ENCODE measurements at regions not wholly inside any gene's neighbourhood (a gene's known extent, or its start where the extent isn't known, plus 50 kb on each side); places are given as distances from the start of the nearest gene placed in this dataset.
"Not testable (repeated sequence)": the region's sequence is repeated elsewhere in the genome, so short reads cannot be mapped to it uniquely, and the experiment has no call there.

DNA sequence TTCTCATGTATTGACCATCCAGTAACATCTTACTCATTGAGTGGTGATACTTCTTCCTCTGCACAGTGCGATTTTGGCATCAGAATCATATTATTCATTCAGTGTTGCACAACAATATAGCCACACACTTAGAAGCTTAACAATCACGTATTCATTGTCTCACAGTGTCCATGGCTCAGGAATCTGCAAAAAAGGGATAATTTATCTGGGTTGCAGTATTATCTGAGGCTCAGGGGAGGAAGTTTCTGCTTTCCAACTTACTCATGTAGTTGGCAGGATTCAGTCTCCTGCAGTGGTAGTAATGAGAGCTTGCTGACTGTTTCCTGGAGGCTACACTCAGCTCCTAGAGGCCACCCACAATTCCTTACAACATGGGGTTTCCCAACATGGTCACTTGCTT lies 803.6 kb downstream of the SORCS1 start:
- TF ChIP-seq, protein P1, sequence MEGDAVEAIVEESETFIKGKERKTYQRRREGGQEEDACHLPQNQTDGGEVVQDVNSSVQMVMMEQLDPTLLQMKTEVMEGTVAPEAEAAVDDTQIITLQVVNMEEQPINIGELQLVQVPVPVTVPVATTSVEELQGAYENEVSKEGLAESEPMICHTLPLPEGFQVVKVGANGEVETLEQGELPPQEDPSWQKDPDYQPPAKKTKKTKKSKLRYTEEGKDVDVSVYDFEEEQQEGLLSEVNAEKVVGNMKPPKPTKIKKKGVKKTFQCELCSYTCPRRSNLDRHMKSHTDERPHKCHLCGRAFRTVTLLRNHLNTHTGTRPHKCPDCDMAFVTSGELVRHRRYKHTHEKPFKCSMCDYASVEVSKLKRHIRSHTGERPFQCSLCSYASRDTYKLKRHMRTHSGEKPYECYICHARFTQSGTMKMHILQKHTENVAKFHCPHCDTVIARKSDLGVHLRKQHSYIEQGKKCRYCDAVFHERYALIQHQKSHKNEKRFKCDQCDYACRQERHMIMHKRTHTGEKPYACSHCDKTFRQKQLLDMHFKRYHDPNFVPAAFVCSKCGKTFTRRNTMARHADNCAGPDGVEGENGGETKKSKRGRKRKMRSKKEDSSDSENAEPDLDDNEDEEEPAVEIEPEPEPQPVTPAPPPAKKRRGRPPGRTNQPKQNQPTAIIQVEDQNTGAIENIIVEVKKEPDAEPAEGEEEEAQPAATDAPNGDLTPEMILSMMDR (IDR thresholded peaks at IDR 0.05; ENCODE audit: extremely low read depth, missing control alignments) = no peak
- no peak for DNase-seq (ENCODE audit: low spot score)

DNA sequence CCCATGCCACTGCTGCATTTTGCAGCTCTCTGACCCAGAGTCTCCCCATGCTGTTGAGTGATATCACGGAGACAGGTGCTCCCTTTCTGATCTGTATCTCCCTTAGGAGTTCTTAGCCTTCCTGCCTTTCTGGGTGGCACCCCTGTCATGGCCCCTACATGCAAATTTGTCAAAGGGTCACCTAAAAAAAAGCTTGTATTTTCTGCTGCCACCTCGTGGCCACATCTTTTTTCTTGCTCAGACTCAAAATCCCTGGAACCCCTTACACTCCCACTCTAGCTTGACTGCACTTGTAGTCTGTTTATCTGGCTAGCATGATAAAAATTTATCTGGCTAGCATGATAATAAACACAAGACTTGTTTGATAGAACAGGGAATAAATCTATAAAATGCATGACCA lies 809.1 kb downstream of the SORCS1 start:
- DNase-seq (ENCODE audit: low spot score) = no peak
- TF ChIP-seq, protein P1 (IDR thresholded peaks at IDR 0.05; ENCODE audit: extremely low read depth, missing control alignments) = no peak

DNA sequence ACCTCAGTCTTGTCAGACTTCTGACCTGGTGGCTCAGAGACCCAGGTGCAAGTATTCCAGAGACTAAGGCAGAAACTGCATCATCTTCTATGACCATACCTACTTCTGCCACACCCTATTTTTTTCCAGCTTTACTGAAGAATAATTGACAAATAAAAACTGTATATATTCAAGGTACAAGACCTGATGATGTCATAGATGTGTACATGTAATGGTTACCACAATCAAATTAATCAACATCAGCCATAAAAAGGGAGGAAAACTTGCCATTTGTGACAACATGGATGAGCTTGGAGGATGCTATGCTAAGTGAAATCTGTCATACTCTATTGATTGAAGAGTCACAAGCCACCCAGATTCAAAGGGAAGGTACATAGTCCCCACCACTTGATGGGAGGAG lies 815.6 kb downstream of the SORCS1 start:
- DNase-seq (ENCODE audit: low spot score) = no peak
- TF ChIP-seq, protein P1 (IDR thresholded peaks at IDR 0.05; ENCODE audit: extremely low read depth, missing control alignments) = no peak

DNA sequence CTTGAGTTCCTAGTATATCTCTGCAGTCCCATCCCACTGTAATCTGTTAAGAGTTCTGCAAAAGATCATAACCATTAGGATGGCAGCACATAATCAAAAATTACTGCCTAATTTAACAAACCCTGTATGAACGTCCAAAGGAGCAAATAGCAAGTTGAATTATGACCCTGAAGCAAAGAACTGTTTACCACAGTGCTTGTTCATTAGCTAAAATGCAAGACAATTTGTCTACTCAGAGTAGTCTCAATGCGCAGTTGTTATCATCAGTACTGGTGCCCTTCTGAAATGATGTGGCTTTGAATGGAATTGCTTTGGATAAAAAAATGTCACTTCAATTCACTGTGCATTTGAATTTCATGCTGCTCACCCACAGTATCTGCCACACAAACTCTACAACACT lies 817.0 kb downstream of the SORCS1 start:
- no peak for DNase-seq (ENCODE audit: low spot score)

DNA sequence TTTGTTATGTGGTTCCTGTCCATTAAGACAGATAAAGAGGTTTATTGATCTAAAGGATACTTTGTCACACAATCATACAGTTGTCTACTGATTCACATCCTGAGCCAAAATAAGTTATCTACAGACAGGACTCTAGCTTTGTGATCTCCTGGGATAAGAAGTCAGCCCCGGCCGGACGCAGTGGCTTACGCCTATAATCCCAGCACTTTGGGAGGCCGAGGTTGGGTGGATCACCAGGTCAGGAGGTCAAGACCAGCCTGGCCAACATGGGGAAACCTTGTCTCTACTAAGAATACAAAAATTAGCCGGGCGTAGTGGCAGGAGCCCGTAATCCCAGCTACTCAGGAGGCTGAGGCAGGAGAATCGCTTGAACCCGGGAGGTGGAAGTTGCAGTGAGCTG lies 821.0 kb downstream of the SORCS1 start:
- not testable (repeated sequence) for DNase-seq (ENCODE audit: low spot score)

More for the DNA sequence above, 817.0 kb downstream of the SORCS1 start:
- TF ChIP-seq, protein P1 (IDR thresholded peaks at IDR 0.05; ENCODE audit: extremely low read depth, missing control alignments) = no peak

DNA sequence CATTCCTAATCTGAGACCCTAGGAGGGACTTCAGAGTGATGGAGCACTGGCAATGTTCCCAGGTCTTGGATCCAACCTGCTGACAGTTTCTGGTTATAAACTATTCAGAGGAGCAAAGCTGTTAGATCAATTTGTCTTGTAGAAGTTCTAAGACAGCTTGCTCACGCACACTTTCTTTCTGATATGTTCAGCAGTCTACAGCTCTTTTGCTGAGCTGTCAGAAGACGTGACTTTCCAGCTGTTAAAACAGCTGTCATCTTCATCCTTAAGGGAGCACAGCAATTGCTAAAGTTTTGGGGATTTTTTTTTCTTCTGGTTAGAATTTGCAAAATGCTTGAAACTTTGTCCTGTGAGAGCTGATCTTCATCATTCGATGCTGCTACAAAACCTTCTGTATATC lies 823.1 kb downstream of the SORCS1 start:
- TF ChIP-seq, protein P1 (IDR thresholded peaks at IDR 0.05; ENCODE audit: extremely low read depth, missing control alignments) = no peak

DNA sequence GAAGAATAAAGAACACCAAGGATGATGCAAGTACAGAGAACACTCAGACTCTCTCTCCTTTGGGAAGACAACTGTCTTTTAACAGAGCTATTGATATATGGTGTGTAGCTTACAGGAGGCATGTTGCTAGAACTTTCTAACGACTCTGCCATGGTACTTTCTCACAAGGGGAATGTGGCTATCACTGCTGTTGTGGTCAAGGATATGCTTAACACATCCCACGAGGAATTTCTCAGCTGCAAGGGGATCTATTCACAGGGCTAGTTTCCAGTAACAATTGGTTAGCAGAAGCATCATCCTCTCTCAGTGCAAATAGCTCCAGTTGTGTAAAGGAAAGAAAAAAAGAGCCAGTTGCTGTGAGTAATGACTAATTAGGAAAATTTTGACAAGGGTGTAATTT lies 826.0 kb downstream of the SORCS1 start:
- TF ChIP-seq, protein P1 (IDR thresholded peaks at IDR 0.05; ENCODE audit: extremely low read depth, missing control alignments) = no peak
- no peak for DNase-seq (ENCODE audit: low spot score)

More for the DNA sequence above, 823.1 kb downstream of the SORCS1 start:
- DNase-seq (ENCODE audit: low spot score) = no peak

DNA sequence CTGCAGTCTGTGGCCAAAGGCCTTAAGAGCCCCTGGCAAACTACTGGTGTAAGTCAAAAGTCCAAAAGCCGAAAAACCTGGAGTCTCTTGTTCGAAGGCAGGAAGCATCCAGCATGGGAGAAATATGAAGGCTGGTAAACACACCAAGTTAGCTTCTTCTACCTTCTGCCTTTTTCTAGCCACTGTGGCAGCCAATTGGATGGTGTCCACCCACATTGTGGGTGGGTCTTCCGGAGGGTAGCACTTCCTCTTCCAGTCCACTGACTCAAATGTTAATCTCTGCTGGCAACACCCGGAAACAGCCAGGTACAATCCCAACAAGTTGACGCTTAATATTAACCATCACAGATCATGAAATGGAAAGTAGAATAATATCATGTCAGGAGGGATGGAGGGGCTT lies 827.6 kb downstream of the SORCS1 start:
- TF ChIP-seq, protein P1 (IDR thresholded peaks at IDR 0.05; ENCODE audit: extremely low read depth, missing control alignments) = no peak
- no peak for DNase-seq (ENCODE audit: low spot score)

Data from GM20000 (cell line).